Thyroid gland (tissue), 4 donors: ENCODE measurements at regions not wholly inside any gene's neighbourhood (a gene's known extent, or its start where the extent isn't known, plus 50 kb on each side); places are given as distances from the start of the nearest gene placed in this dataset.

Experiments used
- DNase-seq, 2 donors: peaks; one replicate each; pipeline ENCODE4 v3.0.0-alpha.2; 2019
- H3K27ac ChIP-seq, 3 donors: fragments of 200-600 bp; sonication (generic); 1 replicate in 2 of 3; 2 replicates in 1 of 3; pipeline ENCODE4 v1.5.1; 2016 to 2019; ENCODE audit warnings: mild to moderate bottlenecking in 1 of 3, moderate library complexity in 1 of 3
- H3K27me3 ChIP-seq: fragments of 200-600 bp; sonication (generic); one replicate; pipeline ENCODE4 v1.5.1; 2019
- H3K36me3 ChIP-seq, 2 donors: fragments of 200-600 bp; sonication (generic); one replicate each; pipeline ENCODE4 v1.5.1; 2016 to 2019
- H3K4me1 ChIP-seq, 2 donors: fragments of 200-600 bp; sonication (generic); one replicate each; pipeline ENCODE4 v1.5.1; 2017 to 2019
- H3K4me3 ChIP-seq, 3 donors: fragments of 200-600 bp; sonication (generic); replicated peaks in 1 of 3; 1 replicate in 2 of 3; 2 replicates in 1 of 3; pipeline ENCODE4 v1.5.1; 2016; ENCODE audit warnings: mild to moderate bottlenecking in 1 of 3
- H3K9me3 ChIP-seq: fragments of 200-600 bp; sonication (generic); one replicate; pipeline ENCODE4 v1.5.1; 2017
- CTCF ChIP-seq, 6 experiments: fragments of 200-600 bp in 3 of 6; fragments of 450-650 bp in 3 of 6; sonication (generic) in 3 of 6; IDR thresholded peaks; one replicate each; pipeline ENCODE4 v1.5.1; 2016 to 2019; ENCODE audit warnings: antibody characterized with exemption in 6 of 6, mild to moderate bottlenecking in 2 of 6, inconsistent platforms in 1 of 6, moderate library complexity in 1 of 6
- POLR2A ChIP-seq, 2 donors: fragments of 450-650 bp; IDR thresholded peaks; one replicate each; pipeline ENCODE4 v1.6.1; 2017; ENCODE audit warnings: antibody characterized with exemption in 2 of 2, mild to moderate bottlenecking in 2 of 2, moderate library complexity in 1 of 2
- WGBS, 2 donors: methylation state at CpG; one replicate each; pipeline ENCODE4 v1.1.5; 2017; 5-methylcytosine and 5-hydroxymethylcytosine counted together
- intact Hi-C: fragments of 100-400 bp; cut with DNase I; formaldehyde crosslinking; loops from one replicate; pipeline ENCODE4 v1.15.1; 2023

GRCh38 chrX:139094671-139095592 is 383.4 kb upstream of the FGF13 start:
- Histone ChIP-seq H3K4me1 (no peaks in the 10 kb centered on the region), H3K4me3 (no peak overlapping the region), H3K27ac (no peak overlapping the region), H3K36me3 (no peaks in the 10 kb centered on the region), H3K9me3 (no peaks in the 10 kb centered on the region), H3K27me3 (no peaks in the 10 kb centered on the region)
- TF ChIP-seq POLR2A (IDR thresholded peaks at IDR 0.05) (no peak), CTCF (IDR thresholded peaks at IDR 0.05) (no peak)
- no peak for DNase-seq
- intact Hi-C loops, result no loop called here
- 65 to 75% methylated on average over 6 of the region's 6 CpGs for WGBS, 2 donors

GRCh38 chrX:139093201-139093600 is 381.7 kb upstream of the FGF13 start:
- Histone ChIP-seq H3K27ac (no peak overlapping the region), H3K4me1 (no peaks in the 10 kb centered on the region), H3K27me3 (no peaks in the 10 kb centered on the region), H3K36me3 (no peaks in the 10 kb centered on the region), H3K9me3 (no peaks in the 10 kb centered on the region), H3K4me3 (no peak overlapping the region)
- no peak for DNase-seq
- no peak for TF ChIP-seq POLR2A (IDR thresholded peaks at IDR 0.05)
- no peak for TF ChIP-seq CTCF (IDR thresholded peaks at IDR 0.05)
- WGBS, 2 donors, result 86 to 93% methylated on average over 3 of the region's 3 CpGs
- intact Hi-C loops, result no loop called here

- H3K27me3 ChIP-seq, result no peaks in the 10 kb centered on the region
- DNase-seq, result no peak
- no peak overlapping the region for H3K4me3 ChIP-seq
- H3K4me1 ChIP-seq, result no peaks in the 10 kb centered on the region
- WGBS, 2 donors, result 54 to 88% methylated on average over 3 of the region's 3 CpGs
- no peak overlapping the region for H3K27ac ChIP-seq
- TF ChIP-seq CTCF (IDR thresholded peaks at IDR 0.05) (no peak), POLR2A (IDR thresholded peaks at IDR 0.05) (no peak)
- no peaks in the 10 kb centered on the region for H3K9me3 ChIP-seq
- intact Hi-C loops, result no loop called here
- H3K36me3 ChIP-seq, result no peaks in the 10 kb centered on the region
Measured at GRCh38 chrX:139091878-139092277, 380.4 kb upstream of the FGF13 start.

- no peak for DNase-seq
- no peaks in the 10 kb centered on the region for H3K9me3 ChIP-seq
- no peak overlapping the region for H3K27ac ChIP-seq
- no peak overlapping the region for H3K4me3 ChIP-seq
- TF ChIP-seq POLR2A (IDR thresholded peaks at IDR 0.05) (no peak), CTCF (IDR thresholded peaks at IDR 0.05) (no peak)
- no peaks in the 10 kb centered on the region for H3K4me1 ChIP-seq
- no peaks in the 10 kb centered on the region for H3K36me3 ChIP-seq
- H3K27me3 ChIP-seq, result no peaks in the 10 kb centered on the region
- intact Hi-C loops, result no loop called here
Measured at GRCh38 chrX:139091066-139091465, 379.5 kb upstream of the FGF13 start.

- H3K4me3 ChIP-seq, result no peak overlapping the region
- no peaks in the 10 kb centered on the region for H3K9me3 ChIP-seq
- WGBS, 2 donors, result 81 to 87% methylated on average over 2 of the region's 2 CpGs
- DNase-seq, result no peak
- H3K36me3 ChIP-seq, result no peaks in the 10 kb centered on the region
- intact Hi-C loops, result no loop called here
- no peaks in the 10 kb centered on the region for H3K27me3 ChIP-seq
- H3K27ac ChIP-seq, result no peak overlapping the region
- no peaks in the 10 kb centered on the region for H3K4me1 ChIP-seq
- no peak for TF ChIP-seq POLR2A (IDR thresholded peaks at IDR 0.05)
- TF ChIP-seq CTCF (IDR thresholded peaks at IDR 0.05), result no peak
Measured at GRCh38 chrX:139086246-139086645, 374.7 kb upstream of the FGF13 start.
